ENCODE measurements at regions not wholly inside any gene's neighbourhood (a gene's known extent, or its start where the extent isn't known, plus 50 kb on each side); places are given as distances from the start of the nearest gene placed in this dataset.

DNA sequence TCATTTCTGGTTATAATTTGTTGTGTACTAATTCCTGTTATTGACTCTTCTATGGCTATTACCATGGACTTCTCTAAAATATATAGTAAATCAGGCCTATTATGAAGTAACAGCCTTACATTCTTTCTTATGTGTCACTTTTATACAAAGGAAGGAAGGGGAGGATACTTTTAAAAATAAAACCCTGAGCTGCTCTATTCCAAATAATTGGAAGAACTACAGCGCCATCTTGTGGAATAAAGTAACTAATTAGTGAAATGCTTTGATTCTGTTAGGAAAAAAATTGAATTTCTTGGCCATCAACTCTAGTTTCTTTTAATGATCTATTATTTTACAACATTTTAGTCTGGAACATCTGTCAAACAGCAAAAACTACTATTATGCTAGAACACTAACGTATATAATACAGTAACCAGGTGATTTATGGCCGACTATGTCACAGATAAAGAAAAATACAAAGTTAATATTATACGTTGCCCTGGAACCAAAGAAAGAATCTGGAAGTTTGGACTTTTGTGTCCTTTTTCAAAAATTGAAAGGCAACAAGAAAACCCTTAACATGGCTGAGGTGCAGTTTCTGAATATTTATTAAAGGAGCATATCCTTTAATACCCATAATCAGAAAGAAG lies 55.0 kb upstream of the NELL2 start:
- TF ChIP-seq, protein P1, sequence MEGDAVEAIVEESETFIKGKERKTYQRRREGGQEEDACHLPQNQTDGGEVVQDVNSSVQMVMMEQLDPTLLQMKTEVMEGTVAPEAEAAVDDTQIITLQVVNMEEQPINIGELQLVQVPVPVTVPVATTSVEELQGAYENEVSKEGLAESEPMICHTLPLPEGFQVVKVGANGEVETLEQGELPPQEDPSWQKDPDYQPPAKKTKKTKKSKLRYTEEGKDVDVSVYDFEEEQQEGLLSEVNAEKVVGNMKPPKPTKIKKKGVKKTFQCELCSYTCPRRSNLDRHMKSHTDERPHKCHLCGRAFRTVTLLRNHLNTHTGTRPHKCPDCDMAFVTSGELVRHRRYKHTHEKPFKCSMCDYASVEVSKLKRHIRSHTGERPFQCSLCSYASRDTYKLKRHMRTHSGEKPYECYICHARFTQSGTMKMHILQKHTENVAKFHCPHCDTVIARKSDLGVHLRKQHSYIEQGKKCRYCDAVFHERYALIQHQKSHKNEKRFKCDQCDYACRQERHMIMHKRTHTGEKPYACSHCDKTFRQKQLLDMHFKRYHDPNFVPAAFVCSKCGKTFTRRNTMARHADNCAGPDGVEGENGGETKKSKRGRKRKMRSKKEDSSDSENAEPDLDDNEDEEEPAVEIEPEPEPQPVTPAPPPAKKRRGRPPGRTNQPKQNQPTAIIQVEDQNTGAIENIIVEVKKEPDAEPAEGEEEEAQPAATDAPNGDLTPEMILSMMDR (IDR thresholded peaks at IDR 0.05), result peak; percentile 70
- H3K4me3 Mint-ChIP-seq, result no peak overlapping the region
- intact Hi-C loops (cut with micrococcal nuclease), result loop anchor here (2.0 kb wide), 1 partner anchor 156 kb away; no protein-coding TSS in a partner anchor
- ChIA-PET CTCF (interaction anchor here (0.6 to 2.4 kb wide), 25 partner anchors 8 to 917 kb away, joined by 3 to 27 read pairs (median 4); partner anchors contain the start of gene NELL2), POLR2A (interaction anchor here (0.5 kb wide), 1 partner anchor 324 kb away, joined by 3 read pairs; no protein-coding TSS in a partner anchor)
- ATAC-seq (peak; percentile 58), DNase-seq (no peak)
- H3K36me3 Mint-ChIP-seq (ENCODE audit: low read depth), result no peaks in the 10 kb centered on the region
- no peak overlapping the region for H3K27ac Mint-ChIP-seq
- H3K9me3 Mint-ChIP-seq, result no peaks in the 10 kb centered on the region
- no peaks in the 10 kb centered on the region for H3K27me3 Mint-ChIP-seq
- no peaks in the 10 kb centered on the region for H3K4me1 Mint-ChIP-seq (ENCODE audit: low read depth)

GRCh38 chr12:44929236-44929885 lies 53.2 kb upstream of the NELL2 start:
- Mint-ChIP-seq H3K36me3 (ENCODE audit: low read depth) (no peaks in the 10 kb centered on the region), H3K4me1 (ENCODE audit: low read depth) (no peaks in the 10 kb centered on the region), H3K27ac (no peak overlapping the region), H3K9me3 (no peaks in the 10 kb centered on the region), H3K4me3 (no peak overlapping the region), H3K27me3 (no peaks in the 10 kb centered on the region)
- ChIA-PET CTCF (interaction anchor here (0.7 to 2.9 kb wide), 8 partner anchors 19 to 914 kb away, joined by 3 to 15 read pairs (median 5); no protein-coding TSS in a partner anchor), POLR2A (no interaction called here)
- TF ChIP-seq, protein P1 (IDR thresholded peaks at IDR 0.05), result no peak
- intact Hi-C loops (cut with micrococcal nuclease), result loop anchor here (5.0 to 10.0 kb wide), 2 partner anchors 612 to 915 kb away; no protein-coding TSS in a partner anchor
- ATAC-seq (no peak), DNase-seq (no peak)
